Hematopoietic multipotent progenitor cell (in vitro differentiated cells): ENCODE measurements at regions not wholly inside any gene's neighbourhood (a gene's known extent, or its start where the extent isn't known, plus 50 kb on each side); places are given as distances from the start of the nearest gene placed in this dataset.

Experiments
- DNase-seq, 3 donors: peaks; one replicate each; pipeline ENCODE4 v3.0.0-alpha.2; 2011 to 2015; ENCODE audit warnings: low read depth in 2 of 3, low spot score in 2 of 3

- peak in 1 of 3 donors; percentile 45 for DNase-seq
These were observed 209.3 kb downstream of the LACC1 start for GRCh38 chr13:44088991-44089413.

DNA sequence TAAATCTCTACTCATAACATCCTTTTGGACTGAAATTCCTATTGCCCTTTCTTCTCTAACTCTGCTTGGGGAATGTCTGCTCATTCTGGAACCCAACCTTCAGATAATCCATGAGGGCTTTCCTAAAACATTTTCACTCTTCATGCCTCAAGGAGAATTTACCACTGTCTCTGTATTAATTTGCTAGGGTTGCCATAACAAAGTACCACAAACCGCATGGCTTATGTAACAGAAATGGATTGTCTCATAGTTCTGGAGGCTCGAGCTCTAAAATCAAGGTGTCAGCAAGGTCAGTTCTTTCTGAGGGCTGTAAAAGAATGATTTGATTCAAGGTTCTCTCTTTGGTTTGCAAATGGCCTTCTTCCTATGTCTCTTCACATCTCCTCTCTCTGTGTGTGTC lies 209.7 kb downstream of the LACC1 start:
- DNase-seq, result peak in 1 of 3 donors; percentile 32

- DNase-seq, result no peak
These were observed 212.6 kb downstream of the LACC1 start for GRCh38 chr13:44092078-44092970.

DNA sequence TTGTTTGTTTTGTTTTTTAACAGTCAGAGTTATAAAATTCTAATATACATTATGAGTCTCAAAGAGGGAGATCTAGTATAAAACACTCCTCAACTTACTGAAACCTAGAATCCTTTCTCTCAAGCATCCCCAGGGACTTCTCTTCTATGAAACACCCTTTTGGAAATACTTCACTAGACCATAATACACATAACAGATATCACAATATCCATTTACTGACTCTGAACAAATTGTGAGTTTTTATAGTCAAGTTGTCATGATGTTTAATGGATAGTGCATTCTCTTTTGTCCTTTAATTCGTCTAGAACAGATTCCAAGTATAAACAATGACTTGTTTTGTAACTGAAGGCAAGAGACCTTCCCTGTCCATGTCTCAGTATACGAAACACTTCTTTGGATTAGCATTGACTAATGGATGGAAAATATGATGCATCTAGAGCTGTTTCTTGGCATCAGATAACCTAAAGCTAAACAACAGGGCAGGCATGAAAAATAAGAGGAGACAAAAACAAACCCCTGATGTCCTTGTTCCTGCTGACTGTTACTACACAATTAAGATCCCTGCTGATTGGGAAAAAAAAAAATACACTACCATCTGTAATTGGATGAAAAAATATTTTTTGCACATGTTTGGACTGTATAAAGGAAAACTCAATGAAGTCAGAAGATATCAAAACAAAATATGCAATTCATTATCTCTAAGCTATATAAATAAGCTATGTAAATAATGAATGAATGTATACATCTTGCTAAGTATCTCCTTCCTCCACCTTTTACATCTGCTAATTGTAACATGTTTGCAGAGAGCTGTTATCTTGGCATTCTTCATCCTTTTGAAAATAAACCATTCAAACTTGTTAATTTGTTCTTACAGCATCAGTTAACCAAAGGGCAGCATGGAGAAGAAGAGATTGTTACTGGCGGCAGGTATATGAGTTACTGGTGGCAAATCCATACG lies 214.2 kb downstream of the LACC1 start:
- no peak for DNase-seq

DNA sequence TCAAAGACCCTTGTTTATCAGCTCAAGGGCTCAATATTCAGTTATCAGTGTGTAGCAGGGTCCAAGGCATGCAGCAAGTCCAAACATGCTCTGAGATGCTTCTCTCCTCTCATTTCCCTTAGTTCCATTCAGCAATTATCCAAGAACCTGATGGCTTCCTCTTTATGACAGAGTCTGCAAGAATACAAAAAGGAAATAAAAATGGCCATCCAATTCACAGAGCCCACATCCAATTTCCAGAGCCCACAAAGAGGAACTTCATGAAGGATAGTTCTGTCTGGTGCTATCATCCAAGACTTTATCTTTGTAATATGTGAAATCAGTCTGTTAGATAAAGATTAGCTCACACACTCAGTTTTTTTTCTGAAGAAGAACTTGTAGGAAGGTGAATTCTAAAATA lies 217.2 kb downstream of the LACC1 start:
- DNase-seq, result peak in 1 of 3 donors; percentile 30

- DNase-seq, result no peak
These were observed 218.9 kb downstream of the LACC1 start for GRCh38 chr13:44098559-44098958.

DNA sequence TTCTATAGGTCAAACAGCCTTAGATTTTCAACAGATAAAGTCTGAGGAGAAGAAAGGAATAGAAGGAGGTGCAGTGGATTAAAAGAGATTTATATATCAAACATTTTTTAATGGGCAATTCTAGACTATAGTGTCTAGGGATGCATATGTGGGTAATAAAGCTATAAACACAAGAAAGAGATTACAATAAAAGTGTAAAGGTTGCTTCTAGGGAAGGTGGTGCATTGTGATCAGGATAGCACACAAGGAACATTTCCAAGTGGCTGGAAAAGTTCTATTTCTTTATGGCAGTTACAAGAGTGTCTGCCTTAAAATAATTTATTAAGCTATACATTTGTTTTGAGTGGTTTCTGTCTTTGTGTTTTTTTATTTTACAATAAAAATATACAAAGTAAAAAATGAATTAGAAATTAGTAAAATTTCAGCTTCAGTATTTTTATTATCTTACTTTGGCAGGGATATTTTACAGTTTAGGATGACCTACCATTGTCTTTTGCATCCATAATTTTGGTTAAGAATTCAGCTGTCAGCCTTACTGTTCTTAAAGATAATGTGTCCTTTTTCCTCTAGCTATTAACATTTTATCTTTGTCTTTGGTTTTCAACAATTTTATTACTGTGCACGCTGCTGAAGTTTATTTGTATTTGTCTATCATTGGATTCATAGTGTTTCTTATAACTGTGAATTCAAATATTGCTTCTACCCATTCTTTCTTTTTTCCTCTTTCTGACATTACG lies 221.8 kb downstream of the LACC1 start:
- peak in 1 of 3 donors; percentile 18 for DNase-seq

DNA sequence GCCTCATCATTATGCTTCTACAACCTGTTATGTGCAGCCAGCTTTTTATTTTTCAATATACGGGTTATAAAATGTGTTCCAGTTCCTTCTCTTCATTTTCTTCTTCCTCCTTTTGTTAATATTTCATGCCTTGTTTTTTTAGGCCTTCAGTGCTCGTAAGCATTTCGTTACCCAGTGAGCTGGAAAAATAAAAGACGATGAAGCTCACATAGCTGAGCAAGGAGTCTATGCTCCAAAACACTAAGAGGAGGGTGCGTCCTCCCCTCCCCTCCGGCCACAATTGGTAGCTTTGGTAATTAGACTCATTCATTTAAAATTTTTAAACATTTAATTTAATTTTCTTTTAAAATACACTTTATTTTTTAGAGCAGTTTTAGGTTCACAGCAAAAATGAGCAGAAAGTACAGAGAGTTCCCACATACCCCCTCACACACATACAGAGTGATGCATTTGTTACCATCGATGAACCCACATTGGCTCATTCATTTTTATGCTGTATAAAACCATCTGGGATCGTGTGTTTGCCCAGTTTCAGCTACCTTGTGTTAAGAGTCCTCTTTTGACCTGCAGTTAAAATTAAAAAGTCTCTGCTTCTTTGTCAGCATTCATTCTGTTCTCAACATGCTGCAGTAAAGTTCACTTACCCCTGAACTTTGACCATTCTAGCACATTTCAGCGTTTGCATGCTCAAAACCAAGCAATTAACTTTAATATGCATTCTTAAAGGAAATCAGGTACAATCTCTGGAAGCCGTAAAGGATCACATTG lies 223.9 kb downstream of the LACC1 start:
- DNase-seq, result no peak

DNA sequence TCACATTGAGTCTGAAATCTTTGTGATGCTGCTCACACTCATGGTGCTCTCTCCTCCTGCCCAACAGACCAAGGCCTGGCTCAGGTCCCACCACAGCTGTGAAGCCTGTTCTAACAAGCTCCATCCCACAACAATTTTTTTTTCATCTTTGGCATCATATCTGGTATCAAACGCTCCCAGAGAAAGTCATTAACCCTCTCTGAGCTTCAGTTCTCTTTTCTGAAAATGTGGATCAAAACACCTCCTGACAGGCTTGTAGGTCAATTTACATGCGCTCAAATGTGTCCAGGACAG lies 224.4 kb downstream of the LACC1 start:
- DNase-seq, result no peak

GRCh38 chr13:44104969-44105368 lies 225.3 kb downstream of the LACC1 start:
- no peak for DNase-seq

DNA sequence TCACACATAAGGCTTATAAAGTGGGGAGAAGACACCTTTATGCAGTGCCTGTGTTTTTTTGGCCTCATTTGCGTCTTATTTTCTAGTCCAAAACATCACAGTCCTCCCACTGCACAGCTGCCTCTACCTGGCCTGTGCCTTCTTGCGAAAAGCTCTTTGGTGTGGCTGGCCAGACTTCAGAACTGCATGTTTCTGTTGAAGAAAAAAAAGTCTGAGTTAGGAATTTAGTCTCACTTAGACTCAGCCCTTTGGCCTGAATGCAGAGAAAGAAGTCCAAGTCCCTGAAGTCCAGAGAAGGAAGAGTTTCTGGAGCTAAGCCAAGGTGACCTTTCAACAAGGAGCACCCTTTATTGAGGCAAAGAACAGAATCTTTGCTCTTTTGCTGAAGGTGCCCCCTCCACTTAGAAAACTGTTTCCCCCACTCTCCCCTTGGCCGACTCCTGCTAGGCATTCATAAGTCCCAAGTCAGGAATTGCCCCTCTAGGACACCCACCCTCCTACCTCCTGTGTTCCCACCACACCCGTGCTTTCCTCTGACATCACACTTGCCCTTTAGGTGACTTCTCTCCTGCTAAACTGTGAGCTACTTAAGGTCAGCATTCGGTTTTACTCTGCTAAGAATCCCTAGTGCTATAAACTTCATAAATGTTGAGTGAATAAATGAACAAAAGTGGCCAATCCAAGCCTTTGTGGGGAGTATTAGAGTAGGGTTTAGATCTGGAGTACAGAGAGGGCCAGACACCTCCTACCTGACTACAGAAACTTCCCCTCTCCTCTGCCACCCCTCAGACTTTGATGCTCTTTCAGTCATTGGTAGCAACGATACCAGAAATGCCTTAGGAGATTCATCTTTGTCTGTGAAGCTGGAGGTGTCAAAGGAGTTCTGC lies 226.8 kb downstream of the LACC1 start:
- no peak for DNase-seq

DNA sequence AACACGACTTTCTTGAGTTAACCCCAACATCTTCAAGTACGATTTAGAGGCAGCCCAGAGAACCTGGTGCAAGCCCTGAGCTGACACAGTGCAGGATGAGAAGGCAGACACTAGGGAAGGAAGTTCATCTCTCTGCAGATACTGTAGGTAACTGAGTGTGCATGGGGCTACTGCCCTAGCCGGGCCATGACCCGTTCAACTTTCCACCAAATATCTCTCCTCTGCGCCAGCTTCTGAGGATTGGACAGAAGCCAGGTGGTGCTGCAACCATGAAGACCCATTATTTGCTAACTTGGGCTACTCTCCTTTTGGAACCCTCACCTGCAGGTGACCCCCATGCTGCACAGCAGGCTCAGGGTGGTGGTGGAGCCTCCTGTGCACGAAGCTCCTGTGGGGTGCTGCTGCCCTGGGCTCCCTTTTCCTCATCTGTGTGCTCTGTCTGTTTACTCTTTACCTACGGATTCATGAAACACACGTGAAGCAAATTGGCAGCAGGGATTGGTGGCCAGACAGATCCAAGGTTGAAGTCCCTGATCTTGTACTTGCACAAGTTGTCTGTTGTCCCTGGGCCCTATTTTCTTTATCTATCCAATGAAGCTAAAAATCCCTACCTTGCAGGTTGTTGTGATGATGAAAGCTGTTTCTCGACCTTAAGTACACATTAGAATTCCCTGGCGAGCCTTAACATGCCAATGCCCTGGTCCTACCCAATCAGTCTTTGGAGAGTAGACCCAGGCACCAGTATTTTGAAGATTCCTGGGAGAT lies 227.8 kb downstream of the LACC1 start:
- no peak for DNase-seq

GRCh38 chr13:44108331-44108858 lies 228.7 kb downstream of the LACC1 start:
- DNase-seq, result no peak

DNA sequence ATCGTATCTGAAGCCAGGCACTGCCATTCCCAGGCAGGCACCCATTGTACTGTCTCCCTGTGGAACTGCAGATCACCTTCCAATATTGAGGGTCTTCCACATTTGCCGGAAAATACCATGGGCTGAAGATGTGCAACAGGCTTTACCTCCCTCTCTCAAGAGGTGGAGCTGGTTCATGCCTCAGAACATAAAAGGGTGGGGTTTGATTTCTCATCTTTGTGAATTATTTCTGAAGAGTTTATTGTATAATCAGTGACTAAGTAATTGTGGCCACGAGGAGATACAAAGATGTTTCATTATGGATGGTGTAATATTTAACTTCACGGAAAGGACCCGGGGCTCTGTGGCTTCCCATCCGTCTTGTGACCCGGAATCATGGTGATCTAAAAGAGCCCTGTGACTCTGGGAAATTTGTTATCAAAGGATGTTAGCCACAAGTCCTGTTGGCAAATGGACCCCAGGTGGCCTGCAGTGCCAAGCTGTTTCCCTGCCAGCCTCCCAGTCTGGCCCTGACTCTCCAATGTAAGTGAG lies 230.5 kb downstream of the LACC1 start:
- DNase-seq, result no peak

DNA sequence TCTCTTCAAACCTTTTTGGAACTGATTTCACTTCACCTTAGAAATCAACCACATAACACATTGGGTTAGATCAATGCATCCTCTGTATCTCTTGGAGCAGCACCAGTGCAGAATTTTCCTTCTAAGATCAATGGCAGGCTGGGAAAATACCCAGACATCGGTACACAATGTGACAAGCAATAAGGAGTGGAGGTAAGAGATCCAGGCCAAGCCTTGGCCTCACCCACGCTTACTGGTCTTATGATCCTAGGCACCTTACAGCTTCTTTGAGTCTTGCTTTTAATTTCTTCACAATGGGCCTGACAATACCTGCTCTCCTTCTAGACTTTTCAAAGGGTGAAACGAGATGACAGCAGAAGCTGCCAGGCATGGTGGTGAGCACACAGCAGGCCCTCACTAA lies 232.0 kb downstream of the LACC1 start:
- no peak for DNase-seq

- no peak for DNase-seq
These were observed 233.1 kb downstream of the LACC1 start for GRCh38 chr13:44112700-44113329.

- DNase-seq, result peak in 2 of 3 donors; percentile 58 to 82
These were observed 237.0 kb downstream of the LACC1 start for GRCh38 chr13:44116562-44117332.
